ENCODE measurements at regions not wholly inside any gene's neighbourhood (a gene's known extent, or its start where the extent isn't known, plus 50 kb on each side); places are given as distances from the start of the nearest gene placed in this dataset.

DNA sequence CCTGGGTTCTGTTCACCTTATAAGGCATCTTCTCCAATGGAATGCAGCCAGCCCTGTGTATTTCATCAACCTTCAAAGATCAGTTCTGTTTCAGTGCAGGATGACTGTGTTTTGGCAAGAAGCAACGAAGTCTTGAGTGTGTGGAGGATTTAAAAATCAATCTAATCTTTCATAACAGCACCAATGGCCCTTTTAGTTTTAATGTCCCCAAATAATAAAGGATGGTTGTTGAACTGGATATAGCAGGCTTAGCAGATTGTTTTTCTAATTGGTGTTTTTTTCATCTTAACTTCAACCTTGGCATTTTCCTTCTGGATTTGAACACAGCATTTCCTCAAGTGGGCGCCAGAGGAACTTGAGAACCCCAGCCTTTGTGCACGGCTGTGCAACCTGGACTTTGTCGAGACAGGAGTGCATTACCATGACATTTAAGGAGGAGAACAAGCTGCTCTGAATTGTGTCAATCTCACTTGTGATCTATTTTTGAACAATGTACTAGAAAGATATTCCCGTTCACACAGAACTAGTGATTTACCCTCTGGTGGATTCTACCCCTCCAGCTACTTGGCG, 313.3 kb upstream of the AKR1E2 start:
- H3K9me3 ChIP-seq (replicated peaks), result peaks cover 7% of the 10 kb centered on the region
- DNase-seq, result peak; percentile 43
- peaks cover 44% of the 10 kb centered on the region for H3K4me1 ChIP-seq
- peak overlapping the region; percentile 89 for H3K27ac ChIP-seq (replicated peaks)
- no peaks in the 10 kb centered on the region for H3K27me3 ChIP-seq (ENCODE audit: low read depth)
- TF ChIP-seq, protein P1, sequence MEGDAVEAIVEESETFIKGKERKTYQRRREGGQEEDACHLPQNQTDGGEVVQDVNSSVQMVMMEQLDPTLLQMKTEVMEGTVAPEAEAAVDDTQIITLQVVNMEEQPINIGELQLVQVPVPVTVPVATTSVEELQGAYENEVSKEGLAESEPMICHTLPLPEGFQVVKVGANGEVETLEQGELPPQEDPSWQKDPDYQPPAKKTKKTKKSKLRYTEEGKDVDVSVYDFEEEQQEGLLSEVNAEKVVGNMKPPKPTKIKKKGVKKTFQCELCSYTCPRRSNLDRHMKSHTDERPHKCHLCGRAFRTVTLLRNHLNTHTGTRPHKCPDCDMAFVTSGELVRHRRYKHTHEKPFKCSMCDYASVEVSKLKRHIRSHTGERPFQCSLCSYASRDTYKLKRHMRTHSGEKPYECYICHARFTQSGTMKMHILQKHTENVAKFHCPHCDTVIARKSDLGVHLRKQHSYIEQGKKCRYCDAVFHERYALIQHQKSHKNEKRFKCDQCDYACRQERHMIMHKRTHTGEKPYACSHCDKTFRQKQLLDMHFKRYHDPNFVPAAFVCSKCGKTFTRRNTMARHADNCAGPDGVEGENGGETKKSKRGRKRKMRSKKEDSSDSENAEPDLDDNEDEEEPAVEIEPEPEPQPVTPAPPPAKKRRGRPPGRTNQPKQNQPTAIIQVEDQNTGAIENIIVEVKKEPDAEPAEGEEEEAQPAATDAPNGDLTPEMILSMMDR (IDR thresholded peaks at IDR 0.05; ENCODE audit: borderline replicate concordance), result peak; percentile 71
- no peaks in the 10 kb centered on the region for H3K36me3 ChIP-seq
- H3K4me3 ChIP-seq, result no peak overlapping the region
- intact Hi-C loops (cut with micrococcal nuclease), result loop anchor here (5.0 kb wide), 2 partner anchors 140 to 255 kb away; no protein-coding TSS in a partner anchor

DNA sequence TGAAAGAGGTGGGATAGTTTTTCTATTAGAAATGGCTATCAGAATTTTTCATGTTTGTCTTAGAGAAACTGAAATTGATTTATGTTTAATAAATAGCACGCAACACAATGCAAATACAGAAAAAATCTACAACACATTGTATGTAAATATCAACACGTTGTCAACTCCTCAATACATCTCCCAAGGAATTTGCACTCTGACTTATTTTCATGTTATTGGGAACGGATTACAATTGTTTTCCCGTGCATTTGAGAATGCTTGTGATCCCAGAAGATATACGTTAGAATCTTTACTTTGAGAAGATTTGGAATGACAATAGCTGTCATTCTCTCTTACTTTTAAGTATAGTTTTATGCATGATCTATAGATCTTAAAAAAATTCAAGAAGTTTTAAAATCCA, 313.8 kb upstream of the AKR1E2 start:
- Histone ChIP-seq H3K27ac (replicated peaks) (peak overlapping the region; percentile 89), H3K4me1 (peaks cover 44% of the 10 kb centered on the region), H3K4me3 (no peak overlapping the region), H3K9me3 (replicated peaks) (peaks cover 7% of the 10 kb centered on the region), H3K27me3 (ENCODE audit: low read depth) (no peaks in the 10 kb centered on the region), H3K36me3 (no peaks in the 10 kb centered on the region)
- TF ChIP-seq, protein P1 (IDR thresholded peaks at IDR 0.05; ENCODE audit: borderline replicate concordance), result no peak
- no peak for DNase-seq
- intact Hi-C loops (cut with micrococcal nuclease), result loop anchor here (5.0 kb wide), 2 partner anchors 140 to 255 kb away; no protein-coding TSS in a partner anchor

- Histone ChIP-seq H3K9me3 (replicated peaks) (peaks cover under 1% of the 10 kb centered on the region), H3K27me3 (ENCODE audit: low read depth) (no peaks in the 10 kb centered on the region), H3K4me3 (no peak overlapping the region), H3K36me3 (no peaks in the 10 kb centered on the region), H3K4me1 (peaks cover 44% of the 10 kb centered on the region), H3K27ac (replicated peaks) (peak overlapping the region; percentile 2)
- TF ChIP-seq, protein P1 (IDR thresholded peaks at IDR 0.05; ENCODE audit: borderline replicate concordance), result no peak
- intact Hi-C loops (cut with micrococcal nuclease), result loop anchor here (5.0 kb wide), 2 partner anchors 141 to 256 kb away; no protein-coding TSS in a partner anchor
- DNase-seq, result no peak
Measured at GRCh38 chr10:4511509-4511908, 314.5 kb upstream of the AKR1E2 start.

DNA sequence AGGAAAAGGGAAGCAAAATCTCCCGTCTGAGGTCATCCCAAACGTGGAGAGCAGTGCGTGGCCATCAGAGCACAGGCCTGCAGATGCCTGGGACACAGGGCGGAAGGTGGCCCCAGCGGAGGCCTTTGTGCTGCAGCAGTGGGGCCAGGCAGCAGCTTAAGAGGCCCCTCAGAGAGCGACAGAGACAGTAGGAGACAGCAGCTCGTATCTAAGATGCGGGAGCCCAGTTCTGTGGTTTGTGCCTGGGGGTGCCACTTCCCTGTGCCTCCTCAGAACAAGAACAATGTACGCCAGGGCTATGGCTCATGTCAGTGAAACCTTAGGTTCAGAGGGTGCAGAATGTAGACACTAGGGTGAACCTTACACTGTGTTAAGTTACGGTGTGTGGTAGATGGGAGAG, 316.6 kb upstream of the AKR1E2 start:
- Histone ChIP-seq H3K27ac (replicated peaks) (no peak overlapping the region), H3K27me3 (ENCODE audit: low read depth) (no peaks in the 10 kb centered on the region), H3K4me3 (no peak overlapping the region), H3K9me3 (replicated peaks) (no peaks in the 10 kb centered on the region), H3K4me1 (peaks cover 32% of the 10 kb centered on the region), H3K36me3 (no peaks in the 10 kb centered on the region)
- DNase-seq, result no peak
- TF ChIP-seq, protein P1 (IDR thresholded peaks at IDR 0.05; ENCODE audit: borderline replicate concordance), result no peak
- intact Hi-C loops (cut with micrococcal nuclease), result no loop called here

- intact Hi-C loops (cut with micrococcal nuclease), result no loop called here
- Histone ChIP-seq H3K27ac (replicated peaks) (no peak overlapping the region), H3K36me3 (no peaks in the 10 kb centered on the region), H3K4me1 (peaks cover 5% of the 10 kb centered on the region), H3K27me3 (ENCODE audit: low read depth) (no peaks in the 10 kb centered on the region), H3K9me3 (replicated peaks) (no peaks in the 10 kb centered on the region), H3K4me3 (no peak overlapping the region)
- TF ChIP-seq, protein P1 (IDR thresholded peaks at IDR 0.05; ENCODE audit: borderline replicate concordance), result no peak
- no peak for DNase-seq
Measured at GRCh38 chr10:4506095-4506494, 319.9 kb upstream of the AKR1E2 start.

Measured in left ventricle myocardium inferior (tissue), 1 donor.